Limb (tissue), 2 donors: ENCODE measurements at regions not wholly inside any gene's neighbourhood (a gene's known extent, or its start where the extent isn't known, plus 50 kb on each side); places are given as distances from the start of the nearest gene placed in this dataset.

Source experiments
- DNase-seq, 2 donors: peaks; one replicate each; pipeline ENCODE4 v3.0.0-alpha.2; 2016; ENCODE audit errors: extremely low spot score in 2 of 2

- DNase-seq: no peak
Observed at GRCh38 chr9:16230731-16231130, 639.7 kb downstream of the BNC2 start.

- DNase-seq: peak in 1 of 2 donors; percentile 32
Observed at GRCh38 chr9:16236311-16236710, 634.2 kb downstream of the BNC2 start.

DNA sequence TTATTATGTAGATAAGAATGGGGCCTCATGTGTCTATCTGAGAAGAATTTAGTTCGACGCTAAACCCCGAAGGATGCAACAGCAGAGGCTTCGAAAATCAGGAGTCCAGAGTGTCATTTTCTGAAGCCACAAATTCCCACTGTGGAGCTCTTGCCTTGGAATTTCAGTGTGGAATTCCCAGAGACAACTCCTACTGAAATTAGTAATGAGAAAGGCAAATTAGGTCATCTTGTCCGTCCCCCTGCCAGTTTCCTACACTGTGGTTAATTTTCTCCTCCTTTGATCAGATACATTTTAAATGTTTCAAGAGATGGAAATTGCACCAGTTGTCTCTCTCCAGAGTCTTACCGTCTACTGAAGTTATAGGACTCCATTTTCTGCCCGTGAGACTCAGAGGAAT, 633.6 kb downstream of the BNC2 start:
- no peak for DNase-seq

- DNase-seq: no peak
Observed at GRCh38 chr9:16238623-16239138, 631.8 kb downstream of the BNC2 start.

DNA sequence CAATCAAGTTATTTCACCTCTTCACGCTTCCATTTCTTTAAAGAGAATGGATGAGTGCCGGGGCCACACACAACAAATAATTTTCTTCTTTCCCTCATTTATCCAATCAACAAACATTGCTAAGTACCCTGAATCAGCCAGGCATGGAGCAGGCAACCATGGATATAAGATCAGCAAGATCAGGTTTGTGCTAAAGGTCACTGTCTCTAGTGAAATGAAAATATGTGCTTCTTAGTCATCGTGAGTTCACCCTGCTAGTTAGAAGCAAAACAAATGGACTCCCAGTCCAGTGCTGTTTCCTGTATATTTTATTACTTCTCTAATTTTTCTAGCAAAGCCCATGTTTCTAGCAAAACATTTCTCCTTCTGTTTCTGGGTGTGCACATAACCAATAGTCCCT, 629.2 kb downstream of the BNC2 start:
- no peak for DNase-seq

DNA sequence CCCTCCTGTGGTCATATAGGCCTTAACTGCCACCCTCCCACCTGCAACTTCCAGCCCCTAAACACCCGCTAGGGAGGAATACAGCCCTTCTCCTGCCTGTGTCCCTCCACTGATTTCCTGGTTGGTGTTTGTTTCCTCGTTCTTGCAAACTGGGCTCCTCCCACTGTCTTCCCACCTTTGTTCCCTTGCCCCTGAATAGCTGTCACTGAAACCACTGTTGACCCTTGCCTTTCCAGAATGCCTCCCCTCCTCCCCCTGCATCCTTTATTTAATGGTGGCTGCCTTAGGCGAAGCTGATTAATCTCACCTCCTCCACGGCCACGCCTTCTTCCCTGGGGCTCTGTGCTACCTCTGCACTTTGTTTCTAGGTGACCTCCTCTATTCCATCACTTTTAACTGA, 626.7 kb downstream of the BNC2 start:
- no peak for DNase-seq

DNA sequence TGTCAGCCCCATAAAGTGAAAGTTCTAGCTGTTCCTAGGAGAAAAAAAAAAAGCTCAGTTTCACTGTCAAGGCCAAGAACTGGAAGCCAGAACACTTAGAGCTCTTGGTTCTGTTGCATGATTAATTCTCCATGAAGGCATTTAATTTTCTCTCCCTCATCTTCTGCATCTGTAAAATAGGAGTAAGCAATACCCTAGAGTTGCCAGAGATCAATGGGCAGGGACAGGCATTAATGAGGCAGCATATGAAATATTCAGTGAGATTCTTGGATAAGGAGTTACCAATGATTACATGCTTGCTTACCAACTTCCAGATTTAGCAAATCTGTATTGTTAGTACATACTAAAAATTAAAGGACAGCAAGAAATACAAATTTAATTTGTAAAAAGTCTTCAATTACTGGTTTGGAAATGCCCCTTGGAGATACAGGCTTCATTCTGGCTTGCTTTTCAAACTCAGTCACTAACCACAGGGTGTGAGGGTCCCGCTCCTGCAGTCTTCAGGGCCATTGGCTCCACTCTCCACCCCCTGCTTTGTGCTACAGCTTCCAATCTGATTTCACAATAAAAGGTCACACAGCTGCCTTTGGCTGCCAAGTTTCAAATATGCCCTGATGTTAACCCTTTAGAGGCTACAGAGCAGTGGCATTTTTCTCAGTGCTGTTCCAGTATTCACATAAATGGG, 624.6 kb downstream of the BNC2 start:
- DNase-seq: no peak

DNA sequence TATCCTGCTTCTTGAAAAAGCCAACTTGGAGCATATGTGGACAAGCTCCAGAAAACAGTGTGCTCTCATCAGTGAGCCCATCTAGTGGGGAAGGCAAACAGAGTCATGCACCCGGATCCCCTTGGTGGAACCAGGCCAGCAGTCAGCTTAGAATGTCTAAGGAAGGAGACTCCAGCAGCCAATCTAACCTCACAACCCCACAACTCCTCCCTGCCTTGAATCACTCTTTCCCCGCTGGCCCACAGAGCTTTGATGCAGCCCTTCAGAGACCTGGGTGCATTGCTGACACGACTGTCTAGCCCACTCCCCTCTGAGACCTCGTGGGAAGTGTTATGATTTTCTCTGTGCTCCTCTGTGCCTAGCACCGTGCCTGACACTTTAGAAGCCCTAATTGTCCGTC, 623.7 kb downstream of the BNC2 start:
- no peak for DNase-seq

DNA sequence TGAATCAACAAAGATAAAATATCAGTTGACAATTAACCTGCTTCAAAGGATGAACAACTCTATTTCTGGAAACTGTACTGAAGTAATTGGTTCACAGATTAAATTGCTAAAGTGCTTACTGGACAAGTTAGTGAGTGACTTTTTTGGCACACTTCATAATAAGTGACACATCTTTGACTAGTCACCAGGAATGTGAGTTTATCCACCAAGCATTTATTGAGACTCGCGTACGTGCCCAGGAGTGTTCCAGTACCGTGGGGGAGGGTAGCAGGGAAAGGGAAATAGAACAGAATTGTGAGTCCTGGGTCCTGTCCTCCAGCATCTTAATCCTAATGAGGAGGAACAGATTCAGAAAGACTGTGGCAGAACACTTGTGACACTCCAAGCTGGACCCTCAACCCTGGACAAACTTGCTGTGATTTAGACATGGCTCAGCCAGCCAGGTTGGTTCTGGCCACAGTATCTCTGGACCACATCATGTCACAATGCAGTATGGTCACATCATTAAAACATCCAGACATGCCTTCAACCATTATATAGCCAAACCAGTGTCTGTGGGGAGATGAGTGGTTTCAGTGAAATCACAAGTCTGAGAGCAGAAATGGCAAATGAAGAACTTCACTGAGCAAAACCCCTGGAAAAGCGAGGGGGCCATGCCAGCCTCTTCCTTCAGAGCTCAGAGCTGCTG, 623.1 kb downstream of the BNC2 start:
- DNase-seq: no peak

DNA sequence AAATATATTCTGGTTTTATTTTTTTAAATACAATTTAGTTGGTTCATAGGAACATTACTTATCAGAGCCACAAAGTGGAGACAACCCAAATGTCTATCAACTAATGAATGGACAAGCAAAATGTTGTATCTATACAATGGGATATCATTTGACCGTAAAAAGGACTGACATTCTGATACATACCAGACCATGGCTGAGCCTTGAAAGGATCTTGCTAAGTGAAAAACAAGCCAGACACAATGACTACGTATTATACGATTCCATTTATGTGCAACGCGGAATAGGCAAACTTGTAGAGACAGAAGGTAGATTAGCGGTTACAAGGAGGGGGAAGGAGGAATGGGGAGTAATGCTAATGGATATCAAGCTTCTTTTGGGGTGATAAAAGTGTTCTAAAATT, 621.6 kb downstream of the BNC2 start:
- DNase-seq: no peak

GRCh38 chr9:16252616-16253015, 617.9 kb downstream of the BNC2 start:
- no peak for DNase-seq

GRCh38 chr9:16254674-16255073, 615.8 kb downstream of the BNC2 start:
- DNase-seq: no peak

DNA sequence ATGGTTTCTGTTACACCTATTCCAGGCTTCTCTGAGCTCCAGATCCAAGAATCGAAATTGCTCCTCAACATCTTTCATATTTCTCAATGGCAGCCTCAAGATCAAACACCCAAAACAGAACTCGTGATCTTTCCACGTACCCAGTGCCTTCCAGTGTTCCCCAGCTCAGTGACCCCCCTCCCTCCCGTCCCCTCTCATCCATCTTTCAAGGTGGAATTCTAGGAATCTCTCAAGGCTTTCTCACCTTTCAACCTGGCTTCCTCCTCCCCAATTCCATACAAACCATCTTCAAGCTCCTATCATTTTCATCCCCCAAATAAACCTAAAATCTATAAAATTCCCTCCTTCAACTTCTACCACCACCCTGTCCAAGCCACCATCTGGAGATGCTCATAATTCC, 615.3 kb downstream of the BNC2 start:
- DNase-seq: no peak

GRCh38 chr9:16257604-16258003, 612.9 kb downstream of the BNC2 start:
- no peak for DNase-seq

- no peak for DNase-seq
Observed at GRCh38 chr9:16258191-16258590, 612.3 kb downstream of the BNC2 start.

DNA sequence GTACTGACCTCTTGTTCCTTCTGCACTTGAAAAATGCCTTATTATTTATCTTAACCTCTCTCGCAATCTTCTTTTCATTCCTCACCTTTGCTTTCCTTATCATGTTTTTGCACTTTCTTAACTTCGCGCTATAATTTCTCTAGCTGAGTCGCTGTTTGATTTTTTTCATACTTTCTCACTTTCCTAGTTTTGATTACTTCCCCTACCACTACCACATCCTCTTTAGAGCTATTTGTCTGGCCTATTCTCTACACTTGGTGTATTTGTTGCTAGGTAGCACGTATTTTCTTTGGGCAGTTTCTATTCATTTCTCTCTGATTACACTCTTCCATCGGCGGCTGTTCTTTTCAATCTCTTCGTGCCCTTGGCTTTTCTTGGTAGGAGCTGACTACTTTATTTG, 611.8 kb downstream of the BNC2 start:
- no peak for DNase-seq

DNA sequence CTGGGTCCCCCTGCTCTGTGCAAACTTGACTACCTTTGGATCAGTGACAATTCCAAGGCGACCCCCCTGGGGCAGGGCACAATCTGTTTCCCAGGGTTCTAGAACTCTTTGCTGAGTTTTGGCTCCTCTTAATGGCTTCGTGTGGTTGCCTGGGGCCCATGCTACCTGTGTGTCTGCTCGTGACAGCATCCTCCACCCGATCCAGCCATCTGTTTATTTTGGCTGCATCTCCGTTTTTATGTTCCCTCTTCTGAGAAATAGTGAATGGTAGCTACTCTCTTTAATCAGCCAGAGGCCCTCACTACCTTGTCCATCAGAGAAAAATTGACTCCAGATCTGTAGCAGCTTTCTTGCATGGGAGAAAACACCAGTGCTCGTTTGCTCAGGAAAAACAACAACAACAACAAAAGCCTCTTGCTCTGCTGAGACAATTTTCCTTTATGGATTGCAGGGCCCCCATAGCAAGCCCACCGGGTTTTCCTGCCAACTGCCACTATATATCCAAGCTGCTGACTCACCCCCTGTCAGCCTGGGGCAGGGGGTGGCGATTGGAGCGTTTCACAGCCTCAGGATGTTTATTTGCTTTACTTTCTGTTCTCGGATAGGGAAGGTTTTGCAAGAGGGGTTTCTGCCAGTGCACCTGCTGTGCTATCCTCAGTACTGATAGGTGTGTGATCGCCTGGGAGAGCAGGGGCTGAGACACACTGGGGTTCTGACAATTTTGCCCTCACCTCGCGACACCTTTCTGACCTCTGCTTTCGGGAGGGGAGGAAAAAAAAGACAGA, 607.8 kb downstream of the BNC2 start:
- DNase-seq: no peak

GRCh38 chr9:16265688-16266087, 604.8 kb downstream of the BNC2 start:
- no peak for DNase-seq

- DNase-seq: no peak
Observed at GRCh38 chr9:16266648-16267276, 603.7 kb downstream of the BNC2 start.

DNA sequence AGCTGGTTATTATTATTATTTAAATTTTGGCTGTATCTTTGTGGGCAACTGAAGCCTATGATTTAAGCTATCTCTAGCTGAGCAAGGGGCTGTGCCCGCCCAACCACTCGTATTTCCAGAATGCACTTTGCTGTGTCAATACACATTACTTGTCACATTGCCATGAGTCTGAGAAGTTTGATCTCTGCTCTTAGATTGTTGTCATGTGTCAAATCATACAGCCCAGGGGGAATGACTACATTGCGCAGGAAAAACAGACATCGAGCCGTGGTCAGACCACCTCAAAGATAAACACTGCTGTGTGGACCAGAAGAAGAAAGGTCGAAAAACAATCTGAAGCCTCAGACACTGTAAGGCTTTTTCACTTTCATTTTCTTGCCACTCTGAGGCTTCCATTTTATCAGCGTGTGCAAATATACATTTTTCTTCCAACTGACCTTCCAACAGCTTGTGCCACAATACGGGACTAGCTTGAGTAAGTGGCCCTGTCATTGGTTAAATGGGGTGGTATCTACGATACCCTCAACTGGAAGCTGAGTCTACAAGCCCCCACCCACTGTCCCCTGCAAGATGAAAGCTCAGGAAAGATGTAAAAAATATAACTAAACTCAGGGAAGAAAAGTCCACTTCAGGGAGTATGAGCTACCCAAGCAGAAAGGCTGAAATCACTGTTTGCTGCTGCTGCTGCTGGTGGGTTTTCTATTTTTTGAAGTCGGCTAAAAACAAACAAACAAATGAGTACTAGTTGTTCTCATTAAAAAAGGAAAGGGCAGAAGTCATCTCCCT, 603.0 kb downstream of the BNC2 start:
- DNase-seq: no peak
